Bone marrow (tissue), 2 donors: ENCODE measurements at regions not wholly inside any gene's neighbourhood (a gene's known extent, or its start where the extent isn't known, plus 50 kb on each side); places are given as distances from the start of the nearest gene placed in this dataset.

Experiments
- DNase-seq, 2 donors: peaks; one replicate each; lab custom pipeline; 2025; lab: John Stamatoyannopoulos, UW

DNA sequence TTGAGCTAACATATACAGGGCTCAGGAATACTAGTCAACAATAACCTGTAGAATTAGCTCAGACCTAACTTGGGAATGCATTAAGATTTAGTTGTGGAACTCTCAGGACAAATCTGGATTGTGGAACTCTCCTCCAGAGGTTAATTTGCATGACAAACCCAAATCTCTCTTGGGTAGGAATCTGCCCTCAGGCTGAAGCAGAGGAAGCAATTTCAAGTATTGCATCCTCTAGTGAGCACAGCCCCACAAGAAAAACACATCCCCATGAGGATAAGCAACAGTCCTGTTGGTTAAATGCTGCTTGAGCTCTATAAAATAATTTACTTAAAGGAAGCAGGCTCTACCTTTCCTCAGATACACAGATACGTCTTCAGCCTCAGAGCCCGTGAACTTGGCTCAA lies 170.9 kb upstream of the STXBP5 start:
- no peak for DNase-seq

DNA sequence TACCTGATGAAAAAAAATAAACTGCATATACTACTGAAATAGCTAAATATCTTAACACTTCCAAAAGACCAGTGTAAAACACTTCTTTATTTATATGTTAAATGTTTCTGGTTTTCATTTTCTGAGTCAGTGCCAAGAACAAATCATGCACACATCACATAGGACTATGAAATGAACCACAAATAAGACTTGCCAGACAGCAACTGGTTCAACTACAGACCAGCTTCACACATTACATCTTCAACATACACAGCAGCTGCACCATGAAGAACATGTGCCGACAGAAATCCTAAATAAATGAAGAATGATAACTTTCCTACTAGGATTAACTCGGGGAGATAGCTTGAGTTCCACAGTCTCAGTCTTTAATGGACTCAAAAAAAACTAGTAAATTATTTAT lies 168.3 kb upstream of the STXBP5 start:
- no peak for DNase-seq

DNA sequence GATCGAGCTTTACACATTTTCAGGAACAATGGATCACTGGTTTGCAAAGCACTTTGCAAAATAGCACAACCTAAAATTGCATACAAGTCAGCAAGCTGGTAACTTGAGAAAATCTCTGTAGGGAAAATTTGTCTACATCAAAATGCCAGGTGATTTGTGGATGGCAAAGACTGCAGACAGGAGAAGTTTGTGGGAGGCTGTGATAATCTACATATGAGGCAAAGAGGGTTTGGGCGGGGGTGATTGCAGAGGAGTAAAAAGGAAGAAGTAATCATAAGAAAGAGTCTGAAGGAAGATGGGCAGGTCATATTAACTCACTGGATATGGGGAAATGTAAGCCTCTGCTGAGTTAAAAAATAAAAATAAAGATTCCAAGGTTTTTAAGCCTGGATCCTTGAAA lies 166.3 kb upstream of the STXBP5 start:
- no peak for DNase-seq

DNA sequence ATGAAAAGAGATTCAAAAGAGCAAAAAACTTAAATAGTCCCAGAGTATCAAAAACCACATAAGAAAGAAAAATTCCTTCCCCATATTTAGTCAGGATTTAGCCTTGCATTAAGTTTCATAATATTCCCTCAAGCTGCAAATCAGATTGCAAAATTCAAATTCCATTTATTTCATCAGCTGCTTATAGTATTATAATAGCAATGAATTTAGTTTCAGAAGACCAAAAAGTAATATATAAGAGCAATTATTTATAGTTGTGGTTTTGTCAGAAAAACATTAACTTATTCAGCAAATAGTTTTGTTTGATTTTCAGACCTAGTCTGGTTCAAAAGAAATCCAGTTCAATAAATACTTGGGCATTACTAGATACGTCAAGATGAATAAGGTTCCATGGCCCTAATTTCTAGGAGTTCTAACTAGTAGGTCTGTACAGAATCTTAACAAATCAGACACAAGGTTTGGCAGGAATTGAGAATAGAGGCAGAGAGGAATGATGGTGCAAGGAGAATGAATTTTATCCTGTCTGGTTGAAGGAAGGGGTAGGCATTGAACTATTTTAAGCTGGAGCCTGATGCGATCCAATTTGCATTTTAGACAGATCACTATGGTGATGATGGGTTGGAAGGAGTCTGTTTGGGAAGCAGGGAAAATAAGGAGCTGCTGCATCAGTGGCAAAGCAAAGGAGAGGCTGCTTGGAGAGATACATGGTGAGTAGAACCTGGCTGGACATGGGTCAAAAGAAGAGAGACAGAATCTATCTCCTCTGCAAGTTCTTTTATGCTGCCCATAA lies 163.9 kb upstream of the STXBP5 start:
- no peak for DNase-seq

DNA sequence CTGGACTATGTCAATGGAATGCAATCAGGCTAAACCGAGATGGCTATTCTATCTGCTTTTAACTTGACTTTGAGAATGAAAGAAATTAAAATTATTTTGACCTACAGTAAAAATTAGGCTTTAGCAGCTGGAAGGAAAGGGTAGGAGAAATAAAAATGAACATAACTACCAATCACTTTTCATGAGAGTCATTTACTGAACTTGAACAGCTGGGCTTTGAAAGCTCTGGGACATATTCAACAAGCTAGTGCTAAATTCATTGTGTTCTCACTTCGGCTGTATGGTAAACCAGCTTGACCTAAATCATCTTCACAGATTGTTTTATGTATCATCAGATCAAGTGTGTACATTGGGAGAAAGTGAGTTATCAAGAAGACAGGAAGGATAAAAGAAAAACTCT lies 161.5 kb upstream of the STXBP5 start:
- no peak for DNase-seq

DNA sequence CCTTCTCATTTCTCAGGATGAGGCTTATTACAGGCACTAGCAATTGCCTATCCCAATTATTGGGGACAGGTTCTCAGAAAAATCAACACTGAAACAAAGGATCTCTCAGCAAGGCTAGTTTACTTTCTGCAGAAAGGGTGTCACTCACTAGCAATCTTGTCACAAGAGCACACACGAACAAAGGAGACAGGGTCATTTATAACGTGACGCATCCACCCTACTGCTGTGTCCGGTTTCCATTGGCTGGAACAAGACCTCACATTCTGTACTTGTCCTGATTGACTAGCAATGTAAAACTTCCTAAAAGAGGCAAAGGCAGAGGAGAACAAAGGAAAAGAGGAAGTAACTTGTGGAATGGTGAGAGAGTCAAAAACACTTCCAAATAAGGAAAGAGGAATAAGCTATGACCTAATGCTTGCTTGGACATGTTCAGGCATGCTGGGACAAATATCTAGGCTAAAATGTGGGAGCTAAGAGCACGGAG lies 160.2 kb upstream of the STXBP5 start:
- DNase-seq, result no peak

DNA sequence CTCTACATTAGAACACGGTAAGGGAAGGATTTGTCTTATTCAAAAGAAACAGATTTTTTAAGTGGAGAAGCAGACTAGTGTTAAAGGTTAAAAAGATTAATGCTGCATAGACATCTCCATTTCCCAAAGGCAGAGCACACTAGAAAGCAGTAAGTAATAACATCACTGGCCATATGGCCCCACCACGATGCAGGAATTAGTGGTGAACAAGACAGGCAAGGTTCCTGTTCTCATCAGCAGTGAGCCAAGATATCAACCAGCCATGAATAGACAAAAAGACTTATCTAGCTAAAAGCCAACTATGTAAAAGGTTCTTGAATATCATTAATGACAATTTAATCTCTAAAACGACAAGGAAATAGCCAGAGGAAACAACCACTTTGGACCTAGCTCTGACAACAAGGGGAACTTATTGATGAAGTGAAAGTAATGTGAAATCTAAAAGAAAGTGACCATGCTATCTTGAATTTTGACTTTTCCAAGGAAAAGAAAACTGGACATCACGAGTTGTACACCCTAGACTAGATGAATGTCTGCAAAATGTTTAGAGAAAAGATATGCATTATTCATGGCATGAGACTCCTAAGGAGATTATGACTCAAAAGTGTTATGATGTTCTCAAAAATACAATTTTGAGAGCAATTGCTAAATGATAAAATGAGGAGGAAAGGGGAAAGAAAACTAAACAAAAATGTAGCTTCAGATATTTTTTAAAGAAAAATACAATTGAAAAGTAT lies 157.9 kb upstream of the STXBP5 start:
- no peak for DNase-seq

DNA sequence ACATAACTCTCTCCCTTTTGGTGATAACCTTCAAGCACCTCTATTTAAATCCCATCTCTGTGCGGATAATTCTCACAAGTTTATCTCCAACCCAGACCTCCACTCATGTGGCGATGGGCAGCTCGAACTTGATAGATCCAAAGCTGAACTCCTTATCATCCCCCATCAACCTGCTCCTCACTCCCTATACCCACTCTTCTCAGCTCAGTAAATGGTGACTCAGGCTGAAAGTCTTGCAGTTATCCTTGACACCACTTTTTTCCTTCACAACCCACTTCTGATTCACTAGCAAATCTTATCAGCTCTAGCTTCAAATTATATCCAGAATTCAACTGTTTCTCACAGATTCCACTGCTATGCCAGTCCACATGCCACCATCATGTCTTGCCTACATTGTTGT lies 155.3 kb upstream of the STXBP5 start:
- no peak for DNase-seq

DNA sequence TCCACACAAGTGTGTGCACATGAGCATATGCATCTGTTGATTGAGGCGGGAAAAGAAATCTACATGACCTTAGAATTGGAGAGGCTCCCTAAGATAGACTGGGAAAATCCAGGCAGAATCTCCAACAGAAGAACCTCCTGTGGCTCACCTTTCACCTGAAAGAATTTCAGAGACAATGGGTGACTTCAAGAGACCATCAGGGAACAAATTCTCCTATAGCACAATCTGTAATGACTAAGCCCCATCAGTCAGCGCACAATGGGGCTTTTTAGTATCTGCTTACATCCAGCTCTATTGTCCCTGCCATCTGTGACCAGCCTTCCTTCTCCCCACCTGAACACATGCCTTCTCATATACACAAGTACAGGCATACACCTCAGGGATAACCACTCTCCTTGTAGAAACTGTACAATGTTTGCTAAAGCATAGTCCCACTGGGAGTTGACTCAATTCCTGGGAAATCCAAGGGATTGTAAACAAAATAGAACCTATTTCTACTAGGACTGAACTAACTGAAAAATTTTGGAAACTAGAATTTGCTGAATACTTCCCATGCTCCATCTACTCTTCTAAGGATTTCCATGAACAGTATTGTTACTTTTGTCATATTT lies 150.8 kb upstream of the STXBP5 start:
- no peak for DNase-seq

DNA sequence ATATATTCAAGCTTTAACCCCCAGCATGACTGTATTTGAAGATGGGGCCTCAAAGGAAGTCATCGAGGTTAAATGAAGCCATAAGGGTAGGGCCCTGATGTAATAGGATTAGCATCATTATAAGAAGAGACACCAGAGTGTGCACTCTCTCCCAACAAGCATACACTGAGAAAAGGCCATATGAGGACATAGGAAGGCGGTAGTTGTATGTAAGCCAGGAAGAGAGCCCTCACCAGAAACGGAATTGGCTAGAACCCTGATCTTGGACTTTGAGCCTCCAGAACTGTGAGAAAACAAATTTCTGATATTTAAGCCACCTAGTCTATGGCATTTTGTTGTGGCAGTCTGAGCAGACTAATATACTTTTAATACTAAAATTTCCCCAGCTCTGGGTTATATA lies 150.1 kb upstream of the STXBP5 start:
- no peak for DNase-seq

DNA sequence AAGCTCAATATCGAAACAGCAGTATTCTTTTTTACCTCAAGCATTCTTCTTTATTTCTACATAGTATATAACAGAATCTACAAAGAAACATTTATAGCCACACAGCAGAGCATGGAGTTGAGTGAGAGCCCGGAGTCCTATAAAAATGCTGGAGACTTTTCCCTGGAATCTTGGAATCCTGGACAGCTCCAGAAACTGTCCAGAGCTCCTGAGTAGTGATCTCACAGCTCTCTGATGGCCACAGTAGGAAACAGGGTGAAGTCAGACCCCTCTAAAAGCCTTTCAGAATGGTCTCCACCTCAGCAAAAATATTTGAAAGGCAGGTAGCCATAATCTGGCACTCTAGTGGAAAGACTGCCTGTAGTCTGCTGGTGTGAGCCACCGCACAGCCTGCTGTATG lies 149.3 kb upstream of the STXBP5 start:
- no peak for DNase-seq

DNA sequence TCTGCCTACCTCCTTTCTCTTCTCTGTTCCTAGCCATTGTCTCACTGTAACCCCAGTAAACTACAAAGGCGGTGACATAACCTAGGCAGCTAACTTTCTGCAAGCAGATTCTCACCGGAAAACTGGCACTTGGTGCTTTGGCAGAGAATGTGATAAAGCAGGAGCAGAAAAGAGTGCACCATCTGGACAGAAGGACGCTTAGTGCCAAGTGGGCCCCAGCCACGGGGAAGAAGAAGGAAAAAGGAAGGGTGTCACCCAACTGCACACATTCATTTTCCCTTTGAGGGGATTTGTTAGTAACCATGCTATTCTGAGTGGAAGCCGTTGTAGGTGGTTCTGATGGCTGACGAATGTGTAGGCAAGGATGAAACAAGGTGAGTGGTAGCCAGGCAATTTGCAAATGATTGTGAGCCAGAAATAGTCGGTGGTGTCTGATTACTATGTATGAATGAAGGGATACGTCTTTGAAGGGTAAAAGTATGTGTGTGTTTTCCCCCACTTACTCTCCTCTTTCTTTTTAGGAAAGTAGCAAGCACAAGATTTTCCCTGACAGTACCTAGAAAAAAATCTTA lies 148.3 kb upstream of the STXBP5 start:
- DNase-seq, result no peak

DNA sequence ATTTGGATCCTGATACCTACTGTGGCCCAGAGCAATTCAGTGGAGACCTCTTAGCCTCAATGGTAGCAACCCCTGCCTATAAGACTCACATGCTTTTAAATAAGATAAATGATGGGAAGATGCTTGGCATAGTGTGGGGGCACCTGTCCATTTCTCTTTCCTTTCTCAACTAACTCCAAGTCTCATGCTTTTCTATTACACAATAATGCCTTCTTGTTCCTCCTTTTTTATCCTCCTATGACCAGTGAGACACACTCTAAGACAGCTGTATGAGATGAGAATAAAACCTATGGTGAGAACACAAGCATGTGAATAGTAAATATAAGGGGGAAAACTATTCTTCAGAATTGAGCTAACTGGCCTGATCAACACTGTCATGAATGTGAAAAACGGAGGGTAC lies 147.0 kb upstream of the STXBP5 start:
- DNase-seq, result peak in 1 of 2 donors; percentile 31

DNA sequence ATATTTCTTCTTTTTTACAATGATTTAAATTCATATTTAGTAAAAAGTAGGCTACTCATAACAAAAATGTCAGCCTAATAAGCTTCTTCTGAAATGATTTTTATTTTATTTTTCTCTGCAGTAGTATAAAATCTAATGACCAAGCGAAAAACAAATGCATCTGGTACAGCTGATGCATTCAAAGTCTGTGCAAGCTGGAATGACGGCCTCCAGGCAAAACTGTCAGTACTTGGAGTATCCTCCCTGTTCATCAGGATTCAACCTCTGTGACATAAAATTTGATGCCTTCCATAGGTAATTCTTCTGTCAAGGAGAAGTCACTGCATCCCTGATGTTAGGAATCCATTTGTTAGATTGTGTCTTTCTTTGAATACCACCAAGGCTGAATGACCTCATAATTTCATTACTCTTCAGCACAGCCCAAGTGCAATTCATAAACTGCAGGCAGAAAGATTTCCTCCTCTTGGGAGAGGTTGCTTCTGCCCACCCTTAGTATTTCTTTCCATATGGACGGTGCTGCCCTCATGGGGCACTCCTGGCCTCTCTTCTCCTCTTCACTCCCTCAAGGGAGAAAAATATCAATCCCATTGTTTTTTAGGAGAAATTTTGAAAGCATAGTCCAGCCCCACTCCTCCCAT lies 146.4 kb upstream of the STXBP5 start:
- DNase-seq, result no peak

DNA sequence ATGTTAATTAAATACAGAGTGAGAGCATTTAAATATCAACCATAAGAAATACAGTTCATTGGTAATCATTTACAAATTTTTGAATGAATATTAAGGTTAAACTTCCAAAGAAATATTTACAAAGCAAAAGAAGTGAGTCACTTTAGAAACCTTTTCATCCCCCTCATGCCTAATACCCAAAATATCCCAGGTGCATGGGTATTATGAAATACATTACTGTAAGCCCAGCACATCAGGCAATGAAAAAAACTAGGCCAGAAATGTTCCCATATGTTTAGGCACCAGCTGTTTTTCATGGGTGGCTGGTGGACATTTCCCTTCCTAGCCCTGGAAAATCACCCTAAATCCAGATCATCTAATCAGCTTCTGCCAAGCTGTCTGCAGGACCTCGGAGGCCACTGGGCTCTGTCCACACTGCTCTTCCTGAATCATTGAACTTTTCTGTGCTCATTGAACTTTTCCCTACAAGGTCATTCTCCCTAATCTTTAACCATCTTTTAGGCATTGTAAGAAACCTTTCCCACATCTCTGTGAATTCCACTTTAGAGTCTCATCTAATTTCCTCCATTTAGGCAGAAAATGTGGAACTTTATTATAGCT lies 145.3 kb upstream of the STXBP5 start:
- no peak for DNase-seq

DNA sequence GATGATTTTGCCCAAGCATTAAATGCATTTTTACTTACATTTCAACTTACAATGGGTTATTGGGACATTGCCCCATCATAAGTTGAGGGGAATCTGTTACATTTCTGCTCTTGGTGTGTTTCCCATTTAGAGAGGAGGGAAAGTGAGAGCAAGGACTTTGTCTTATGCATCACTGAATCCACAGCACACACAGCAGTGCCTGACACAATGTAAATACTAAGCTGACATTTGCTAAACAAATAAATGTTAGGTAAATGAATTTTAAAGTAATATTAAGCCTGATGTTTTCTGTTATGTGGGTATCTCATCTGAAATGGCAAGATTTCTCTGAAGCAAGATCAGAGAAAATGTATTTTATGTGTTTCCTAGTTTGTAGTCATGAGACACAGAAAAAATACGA lies 143.6 kb upstream of the STXBP5 start:
- DNase-seq, result no peak

DNA sequence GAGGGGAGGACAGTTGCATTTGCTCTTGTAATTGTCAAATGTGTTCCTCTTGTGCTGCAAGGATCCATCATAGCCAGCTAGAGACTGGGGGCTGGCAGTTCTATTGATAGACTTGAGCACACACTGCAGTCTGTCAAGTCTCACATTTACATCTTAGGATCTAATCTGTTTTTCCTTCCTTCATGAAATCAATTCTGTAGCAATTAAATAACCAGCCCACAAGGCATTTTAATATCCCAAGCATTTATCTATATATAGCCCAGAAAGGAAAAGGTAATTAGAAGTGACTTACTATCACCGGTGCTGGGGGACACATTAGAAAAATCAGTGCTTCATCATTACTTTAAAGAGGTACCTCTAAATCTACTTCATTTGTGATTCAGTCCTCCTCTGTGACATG lies 143.0 kb upstream of the STXBP5 start:
- no peak for DNase-seq

DNA sequence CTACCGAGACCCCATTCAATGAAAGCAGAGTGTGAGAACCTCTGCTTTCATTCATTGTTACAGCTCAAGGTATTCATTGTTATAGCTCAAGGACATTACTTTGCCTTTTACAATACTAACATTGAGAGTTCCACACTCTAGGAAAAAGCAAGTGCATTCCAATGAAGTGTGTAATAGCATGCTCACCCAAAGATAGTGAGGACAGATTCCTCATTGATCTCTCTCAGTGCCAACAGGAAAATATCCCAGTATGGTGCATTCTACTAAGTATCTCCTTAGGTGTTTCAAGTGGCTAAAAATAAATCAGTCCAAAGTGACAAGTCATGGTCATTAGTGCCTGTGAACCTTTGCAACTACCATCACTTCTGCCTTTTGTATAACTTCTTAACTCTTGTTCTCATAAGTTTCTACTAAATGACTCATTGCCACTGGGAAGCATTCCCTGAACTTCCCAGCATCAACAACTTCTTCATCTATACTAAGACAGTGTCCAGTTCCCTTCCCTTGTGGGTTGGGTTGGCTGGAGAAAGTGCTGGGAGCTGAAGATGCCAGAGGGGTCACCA lies 140.7 kb upstream of the STXBP5 start:
- no peak for DNase-seq

DNA sequence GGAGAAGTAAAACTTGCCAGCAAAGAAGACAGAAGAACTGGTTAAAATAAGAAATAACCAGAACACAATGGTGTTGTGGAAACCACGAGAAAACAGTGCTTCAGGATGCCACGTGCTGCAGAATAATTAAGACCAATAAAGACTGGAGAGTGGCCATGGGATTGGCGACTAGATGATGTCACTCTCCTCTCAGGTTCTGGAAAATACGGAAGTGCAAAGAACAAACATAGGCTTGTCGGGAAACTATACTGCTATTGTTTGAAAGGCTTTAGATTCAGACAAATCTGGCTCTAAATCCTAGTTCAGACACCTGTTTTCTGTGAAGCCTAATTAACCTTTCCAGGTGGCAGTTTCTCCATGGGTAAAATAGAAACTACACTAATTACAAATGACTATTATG lies 138.4 kb upstream of the STXBP5 start:
- DNase-seq, result no peak

DNA sequence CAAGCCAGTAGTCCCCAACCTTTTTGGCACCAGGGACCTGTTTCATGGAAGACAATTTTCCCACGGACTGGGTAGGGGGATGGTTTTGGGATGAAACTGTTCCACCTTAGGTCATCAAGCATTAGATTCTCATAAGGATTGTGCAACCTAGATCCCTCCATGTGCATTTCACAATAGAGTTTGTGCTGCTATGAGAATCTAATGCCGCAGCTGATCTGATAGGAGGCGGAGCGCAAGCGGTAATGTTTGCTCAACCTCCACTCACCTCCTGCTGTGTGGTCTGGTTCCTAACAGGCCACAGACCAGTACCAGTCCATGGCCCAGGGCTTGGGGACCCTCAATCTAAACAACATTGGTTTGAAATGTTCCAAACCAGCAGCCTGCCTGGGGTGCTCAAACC lies 137.0 kb upstream of the STXBP5 start:
- no peak for DNase-seq

DNA sequence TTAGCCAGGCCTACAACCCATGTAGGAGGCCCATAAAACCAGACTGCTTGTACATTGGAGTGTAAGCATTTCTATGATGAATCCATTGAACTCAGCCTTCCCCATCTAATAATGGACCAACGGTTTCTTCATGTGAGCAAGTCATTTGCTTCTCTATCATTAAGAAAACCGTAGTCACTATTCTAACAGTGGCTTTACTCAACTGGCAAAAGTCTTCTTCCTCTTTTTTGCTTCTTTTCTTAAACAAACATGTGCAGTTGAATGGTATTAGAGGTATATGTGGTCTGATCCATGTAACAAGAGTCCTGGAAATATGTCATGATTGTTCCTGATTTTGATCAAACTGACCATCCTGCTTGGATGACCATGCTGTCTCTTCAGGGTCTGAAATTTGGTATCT lies 132.4 kb upstream of the STXBP5 start:
- DNase-seq, result peak in 1 of 2 donors; percentile 24

DNA sequence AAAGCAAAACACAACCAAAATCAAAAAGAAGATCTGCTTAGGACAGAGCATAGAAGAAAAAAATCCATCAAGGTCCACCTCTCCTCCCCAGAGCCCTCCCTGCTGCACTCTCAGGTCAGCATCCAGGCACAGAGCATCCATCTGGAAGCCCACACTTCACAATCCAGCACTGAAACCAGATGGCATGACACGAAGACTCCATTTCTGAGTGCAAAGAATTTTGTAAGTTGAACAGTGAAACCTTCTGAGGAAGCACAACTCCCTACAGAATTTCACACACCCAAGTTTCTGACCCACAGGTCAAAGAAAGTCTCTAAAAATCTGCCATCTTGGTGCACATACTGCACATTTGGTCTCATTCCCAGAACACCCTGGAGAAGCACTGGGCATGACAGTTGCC lies 128.8 kb upstream of the STXBP5 start:
- no peak for DNase-seq
